ENCODE measurements at regions not wholly inside any gene's neighbourhood (a gene's known extent, or its start where the extent isn't known, plus 50 kb on each side); places are given as distances from the start of the nearest gene placed in this dataset.
"Not testable (repeated sequence)": the region's sequence is repeated elsewhere in the genome, so short reads cannot be mapped to it uniquely, and the experiment has no call there.

- ATAC-seq (no peak), DNase-seq (ENCODE audit: low spot score) (no peak)
Observed at GRCh38 chr5:29148073-29148472, 2045.4 kb upstream of the CDH6 start.

- ATAC-seq (no peak), DNase-seq (ENCODE audit: low spot score) (no peak)
Observed at GRCh38 chr5:29143266-29143665, 2050.2 kb upstream of the CDH6 start.

GRCh38 chr5:29134418-29134817, 2059.1 kb upstream of the CDH6 start:
- no peak for ATAC-seq
- no peak for DNase-seq (ENCODE audit: low spot score)

- DNase-seq (ENCODE audit: low spot score) (no peak), ATAC-seq (no peak)
Observed at GRCh38 chr5:29131285-29131684, 2062.2 kb upstream of the CDH6 start.

- DNase-seq (ENCODE audit: low spot score), result no peak
- ATAC-seq, result peak; percentile 68
Observed at GRCh38 chr5:29130786-29131185, 2062.7 kb upstream of the CDH6 start.

GRCh38 chr5:29127524-29128156, 2065.8 kb upstream of the CDH6 start:
- ATAC-seq; DNase-seq (ENCODE audit: low spot score): not testable (repeated sequence)

GRCh38 chr5:29126462-29126861, 2067.0 kb upstream of the CDH6 start:
- not testable (repeated sequence) for DNase-seq (ENCODE audit: low spot score); ATAC-seq

- ATAC-seq (peak; percentile 49), DNase-seq (ENCODE audit: low spot score) (no peak)
Observed at GRCh38 chr5:29122306-29122705, 2071.2 kb upstream of the CDH6 start.

- ATAC-seq (no peak), DNase-seq (ENCODE audit: low spot score) (no peak)
Observed at GRCh38 chr5:29114331-29114768, 2076.0 kb upstream of the CDH9 start.

- DNase-seq (ENCODE audit: low spot score), result no peak
Observed at GRCh38 chr5:29113516-29113915, 2075.1 kb upstream of the CDH9 start.

GRCh38 chr5:29099585-29099984, 2061.2 kb upstream of the CDH9 start:
- ATAC-seq, result no peak
- DNase-seq (ENCODE audit: low spot score), result no peak

More at GRCh38 chr5:29113516-29113915, 2075.1 kb upstream of the CDH9 start:
- no peak for ATAC-seq

- no peak for ATAC-seq
Observed at GRCh38 chr5:29089591-29090130, 2051.3 kb upstream of the CDH9 start.

GRCh38 chr5:29085142-29085541, 2046.8 kb upstream of the CDH9 start:
- peak; percentile 34 for ATAC-seq
- DNase-seq (ENCODE audit: low spot score), result no peak

More at GRCh38 chr5:29089591-29090130, 2051.3 kb upstream of the CDH9 start:
- no peak for DNase-seq (ENCODE audit: low spot score)

- DNase-seq (ENCODE audit: low spot score), result no peak
Observed at GRCh38 chr5:29079771-29080170, 2041.4 kb upstream of the CDH9 start.

GRCh38 chr5:29077451-29077850, 2039.1 kb upstream of the CDH9 start:
- ATAC-seq (no peak), DNase-seq (ENCODE audit: low spot score) (no peak)

More at GRCh38 chr5:29079771-29080170, 2041.4 kb upstream of the CDH9 start:
- ATAC-seq, result no peak

GRCh38 chr5:29069104-29069402, 2030.7 kb upstream of the CDH9 start:
- DNase-seq (ENCODE audit: low spot score) (no peak), ATAC-seq (no peak)

GRCh38 chr5:29061381-29061780, 2023.0 kb upstream of the CDH9 start:
- ATAC-seq (no peak), DNase-seq (ENCODE audit: low spot score) (no peak)

- DNase-seq (ENCODE audit: low spot score), result no peak
- ATAC-seq, result no peak
Observed at GRCh38 chr5:29054694-29055093, 2016.3 kb upstream of the CDH9 start.

- no peak for DNase-seq (ENCODE audit: low spot score)
- no peak for ATAC-seq
Observed at GRCh38 chr5:29054282-29054681, 2015.9 kb upstream of the CDH9 start.

GRCh38 chr5:29051509-29051908, 2013.1 kb upstream of the CDH9 start:
- ATAC-seq, result no peak

GRCh38 chr5:29042152-29042551, 2003.8 kb upstream of the CDH9 start:
- no peak for ATAC-seq
- no peak for DNase-seq (ENCODE audit: low spot score)

More at GRCh38 chr5:29051509-29051908, 2013.1 kb upstream of the CDH9 start:
- no peak for DNase-seq (ENCODE audit: low spot score)

- no peak for ATAC-seq
- DNase-seq (ENCODE audit: low spot score), result no peak
Observed at GRCh38 chr5:29040404-29040803, 2002.0 kb upstream of the CDH9 start.

- DNase-seq (ENCODE audit: low spot score) (no peak), ATAC-seq (no peak)
Observed at GRCh38 chr5:29039994-29040393, 2001.6 kb upstream of the CDH9 start.
